ENCODE measurements at regions not wholly inside any gene's neighbourhood (a gene's known extent, or its start where the extent isn't known, plus 50 kb on each side); places are given as distances from the start of the nearest gene placed in this dataset.
"Not testable (repeated sequence)": the region's sequence is repeated elsewhere in the genome, so short reads cannot be mapped to it uniquely, and the experiment has no call there.

GRCh38 chr18:39311111-39311712, 1745.6 kb upstream of the CELF4 start:
- H3K27ac ChIP-seq (ENCODE audit: low read depth): no peak overlapping the region
- H3K4me1 ChIP-seq (ENCODE audit: insufficient read depth): no peaks in the 10 kb centered on the region
- no peak for DNase-seq (ENCODE audit: extremely low spot score)
- 92% methylated on average over 7 of the region's 7 CpGs for WGBS
- no peaks in the 10 kb centered on the region for H3K36me3 ChIP-seq (ENCODE audit: insufficient read depth)
- H3K4me3 ChIP-seq (ENCODE audit: low read depth, low read length): no peak overlapping the region

GRCh38 chr18:39308931-39309521, 1743.4 kb upstream of the CELF4 start:
- not testable (repeated sequence) for H3K36me3 ChIP-seq (ENCODE audit: insufficient read depth); H3K4me3 ChIP-seq (ENCODE audit: low read depth, low read length); DNase-seq (ENCODE audit: extremely low spot score); H3K27ac ChIP-seq (ENCODE audit: low read depth); H3K4me1 ChIP-seq (ENCODE audit: insufficient read depth)
- WGBS: 98% methylated on average over 36 of the region's 36 CpGs

- Histone ChIP-seq H3K4me1 (ENCODE audit: insufficient read depth) (no peaks in the 10 kb centered on the region), H3K36me3 (ENCODE audit: insufficient read depth) (no peaks in the 10 kb centered on the region), H3K27ac (ENCODE audit: low read depth) (no peak overlapping the region), H3K4me3 (ENCODE audit: low read depth, low read length) (no peak overlapping the region)
- DNase-seq (ENCODE audit: extremely low spot score): no peak
- WGBS: 90% methylated on average over 1 of the region's 1 CpG
Measured at GRCh38 chr18:39305766-39306165, 1740.2 kb upstream of the CELF4 start.

- no peak for DNase-seq (ENCODE audit: extremely low spot score)
- no peaks in the 10 kb centered on the region for H3K4me1 ChIP-seq (ENCODE audit: insufficient read depth)
- H3K27ac ChIP-seq (ENCODE audit: low read depth): no peak overlapping the region
- no peak overlapping the region for H3K4me3 ChIP-seq (ENCODE audit: low read depth, low read length)
- no peaks in the 10 kb centered on the region for H3K36me3 ChIP-seq (ENCODE audit: insufficient read depth)
Measured at GRCh38 chr18:39302481-39302880, 1736.9 kb upstream of the CELF4 start.

GRCh38 chr18:39299152-39299551, 1733.6 kb upstream of the CELF4 start:
- H3K4me1 ChIP-seq (ENCODE audit: insufficient read depth): no peaks in the 10 kb centered on the region
- no peak overlapping the region for H3K27ac ChIP-seq (ENCODE audit: low read depth)
- no peak overlapping the region for H3K4me3 ChIP-seq (ENCODE audit: low read depth, low read length)
- WGBS: 59% methylated on average over 4 of the region's 4 CpGs
- DNase-seq (ENCODE audit: extremely low spot score): no peak
- H3K36me3 ChIP-seq (ENCODE audit: insufficient read depth): no peaks in the 10 kb centered on the region

DNA sequence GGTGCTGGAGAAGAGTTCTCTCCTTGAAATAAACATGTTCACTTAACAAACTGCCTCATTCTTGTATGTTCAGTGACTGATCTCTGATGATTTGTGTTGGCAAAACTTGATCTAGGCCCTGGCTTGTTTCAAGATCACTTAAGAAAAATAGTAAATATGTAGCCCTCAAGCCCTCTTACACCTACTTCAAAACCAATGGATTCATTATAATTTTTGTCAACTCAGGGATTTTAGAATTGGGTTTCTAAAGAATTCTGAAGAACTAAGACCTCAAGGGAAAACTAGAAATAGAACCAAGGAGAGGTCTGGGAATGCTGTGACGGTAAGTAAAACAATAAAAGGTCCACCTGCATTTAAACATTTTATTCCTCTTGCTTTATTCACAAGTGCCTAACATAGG, 1731.6 kb upstream of the CELF4 start:
- WGBS: 96% methylated on average over 1 of the region's 1 CpG
- H3K4me3 ChIP-seq (ENCODE audit: low read depth, low read length): no peak overlapping the region
- no peak overlapping the region for H3K27ac ChIP-seq (ENCODE audit: low read depth)
- DNase-seq (ENCODE audit: extremely low spot score): no peak
- H3K4me1 ChIP-seq (ENCODE audit: insufficient read depth): no peaks in the 10 kb centered on the region
- no peaks in the 10 kb centered on the region for H3K36me3 ChIP-seq (ENCODE audit: insufficient read depth)

DNA sequence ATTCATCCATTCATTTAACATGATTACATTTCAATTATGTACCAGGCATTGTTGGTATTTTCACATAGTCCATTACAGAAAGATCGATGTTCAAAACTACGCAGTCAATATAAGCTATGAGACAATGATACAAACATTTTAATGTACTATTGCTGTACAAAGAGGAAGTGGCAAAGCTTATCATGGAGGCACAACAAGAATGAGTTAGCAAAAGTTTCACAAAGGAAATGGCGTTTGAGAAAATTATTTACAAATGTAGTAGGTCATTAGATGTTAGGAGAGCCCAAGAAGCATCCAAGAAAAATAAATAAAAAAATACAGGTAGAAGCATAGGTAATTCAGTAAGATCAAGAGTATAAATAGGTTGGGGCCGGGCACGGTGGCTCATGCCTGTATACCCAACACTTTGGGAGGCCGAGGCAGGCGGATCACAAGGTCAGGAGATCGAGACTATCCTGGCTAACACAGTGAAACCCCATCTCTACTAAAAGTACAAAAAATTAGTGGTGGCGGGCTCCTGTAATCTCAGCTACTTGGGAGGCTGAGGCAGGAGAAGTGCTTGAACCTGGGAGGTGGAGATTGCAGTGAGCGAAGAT, 1730.8 kb upstream of the CELF4 start:
- no peak for DNase-seq (ENCODE audit: extremely low spot score)
- no peak overlapping the region for H3K27ac ChIP-seq (ENCODE audit: low read depth)
- WGBS: 95% methylated on average over 10 of the region's 10 CpGs
- no peaks in the 10 kb centered on the region for H3K36me3 ChIP-seq (ENCODE audit: insufficient read depth)
- no peak overlapping the region for H3K4me3 ChIP-seq (ENCODE audit: low read depth, low read length)
- no peaks in the 10 kb centered on the region for H3K4me1 ChIP-seq (ENCODE audit: insufficient read depth)

- no peak for DNase-seq (ENCODE audit: extremely low spot score)
- Histone ChIP-seq H3K4me1 (ENCODE audit: insufficient read depth) (no peaks in the 10 kb centered on the region), H3K36me3 (ENCODE audit: insufficient read depth) (peaks cover 2% of the 10 kb centered on the region), H3K4me3 (ENCODE audit: low read depth, low read length) (no peak overlapping the region), H3K27ac (ENCODE audit: low read depth) (no peak overlapping the region)
Measured at GRCh38 chr18:39276764-39277163, 1711.2 kb upstream of the CELF4 start.

DNA sequence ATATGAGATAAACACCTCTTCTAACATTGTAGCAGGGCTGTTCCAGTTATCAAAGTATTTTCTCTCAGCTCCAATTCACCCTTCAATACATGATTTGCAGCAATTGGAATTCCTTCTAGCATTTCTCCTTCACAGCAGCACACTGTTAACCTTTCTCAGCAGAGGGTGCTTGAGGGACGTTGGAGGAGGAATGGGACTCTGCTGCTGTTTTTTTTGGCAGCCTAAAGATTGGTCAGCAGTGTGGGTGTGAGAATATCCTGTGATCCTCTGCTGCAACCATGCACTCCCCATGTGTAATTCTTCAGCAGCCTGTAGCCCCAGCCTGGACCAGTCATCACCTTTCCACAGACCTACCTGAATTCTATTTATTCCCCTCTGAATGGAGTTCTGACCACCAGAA, 1708.9 kb upstream of the CELF4 start:
- Histone ChIP-seq H3K27ac (ENCODE audit: low read depth) (no peak overlapping the region), H3K4me3 (ENCODE audit: low read depth, low read length) (no peak overlapping the region), H3K4me1 (ENCODE audit: insufficient read depth) (no peaks in the 10 kb centered on the region), H3K36me3 (ENCODE audit: insufficient read depth) (peaks cover under 1% of the 10 kb centered on the region)
- no peak for DNase-seq (ENCODE audit: extremely low spot score)
- WGBS: 47% methylated on average over 1 of the region's 1 CpG

- no peak for DNase-seq (ENCODE audit: extremely low spot score)
- Histone ChIP-seq H3K27ac (ENCODE audit: low read depth) (no peak overlapping the region), H3K36me3 (ENCODE audit: insufficient read depth) (no peaks in the 10 kb centered on the region), H3K4me1 (ENCODE audit: insufficient read depth) (no peaks in the 10 kb centered on the region), H3K4me3 (ENCODE audit: low read depth, low read length) (no peak overlapping the region)
- WGBS: 96% methylated on average over 1 of the region's 1 CpG
Measured at GRCh38 chr18:39272230-39272629, 1706.6 kb upstream of the CELF4 start.

- DNase-seq (ENCODE audit: extremely low spot score): no peak
- 91% methylated on average over 4 of the region's 4 CpGs for WGBS
- H3K36me3 ChIP-seq (ENCODE audit: insufficient read depth): no peaks in the 10 kb centered on the region
- H3K4me3 ChIP-seq (ENCODE audit: low read depth, low read length): no peak overlapping the region
- H3K4me1 ChIP-seq (ENCODE audit: insufficient read depth): no peaks in the 10 kb centered on the region
- no peak overlapping the region for H3K27ac ChIP-seq (ENCODE audit: low read depth)
Measured at GRCh38 chr18:39271654-39272053, 1706.1 kb upstream of the CELF4 start.

DNA sequence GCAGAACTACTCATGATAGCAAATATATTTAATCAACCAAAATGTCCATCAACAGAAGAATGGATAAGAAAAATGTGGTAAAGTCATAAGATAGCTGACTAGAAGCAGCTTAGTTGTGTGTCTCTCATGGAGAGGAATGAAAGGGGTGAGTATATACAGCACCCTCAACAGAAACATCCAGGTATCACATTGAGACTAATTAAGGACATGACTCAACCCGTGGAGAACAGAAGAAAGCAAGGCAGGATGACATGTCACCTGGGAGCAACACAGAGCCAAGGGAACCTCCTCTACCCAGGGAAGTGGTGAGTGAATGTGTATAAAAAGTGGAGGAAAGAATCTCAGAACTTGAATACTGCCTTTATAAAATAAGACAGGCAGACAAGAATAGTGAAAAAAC, 1695.0 kb upstream of the CELF4 start:
- H3K27ac ChIP-seq (ENCODE audit: low read depth): no peak overlapping the region

DNA sequence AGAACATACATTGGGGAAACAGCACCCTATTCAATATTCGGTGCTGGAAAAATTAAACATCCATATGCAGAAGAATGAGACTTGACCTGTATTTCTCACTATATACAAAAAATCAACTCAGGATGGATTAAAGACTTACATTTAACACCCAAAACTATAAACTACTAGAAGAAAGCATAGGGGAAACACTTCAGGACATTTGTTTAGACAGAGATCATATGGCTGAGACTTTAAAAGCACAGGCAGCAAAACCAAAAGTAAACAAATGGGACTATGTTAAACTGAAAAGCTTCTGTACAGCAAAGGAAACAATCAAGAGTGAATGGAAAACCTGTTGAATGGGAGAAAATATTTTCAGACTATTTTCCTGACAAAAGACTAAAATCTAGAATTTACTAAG, 1694.1 kb upstream of the CELF4 start:
- Histone ChIP-seq H3K27ac (ENCODE audit: low read depth) (no peak overlapping the region), H3K36me3 (ENCODE audit: insufficient read depth) (no peaks in the 10 kb centered on the region), H3K4me1 (ENCODE audit: insufficient read depth) (no peaks in the 10 kb centered on the region), H3K4me3 (ENCODE audit: low read depth, low read length) (no peak overlapping the region)
- 54% methylated on average over 1 of the region's 1 CpG for WGBS
- no peak for DNase-seq (ENCODE audit: extremely low spot score)

More for the DNA sequence above, 1695.0 kb upstream of the CELF4 start:
- Histone ChIP-seq H3K4me3 (ENCODE audit: low read depth, low read length) (no peak overlapping the region), H3K36me3 (ENCODE audit: insufficient read depth) (no peaks in the 10 kb centered on the region), H3K4me1 (ENCODE audit: insufficient read depth) (no peaks in the 10 kb centered on the region)
- WGBS: 86% methylated on average over 1 of the region's 1 CpG
- DNase-seq (ENCODE audit: extremely low spot score): no peak

DNA sequence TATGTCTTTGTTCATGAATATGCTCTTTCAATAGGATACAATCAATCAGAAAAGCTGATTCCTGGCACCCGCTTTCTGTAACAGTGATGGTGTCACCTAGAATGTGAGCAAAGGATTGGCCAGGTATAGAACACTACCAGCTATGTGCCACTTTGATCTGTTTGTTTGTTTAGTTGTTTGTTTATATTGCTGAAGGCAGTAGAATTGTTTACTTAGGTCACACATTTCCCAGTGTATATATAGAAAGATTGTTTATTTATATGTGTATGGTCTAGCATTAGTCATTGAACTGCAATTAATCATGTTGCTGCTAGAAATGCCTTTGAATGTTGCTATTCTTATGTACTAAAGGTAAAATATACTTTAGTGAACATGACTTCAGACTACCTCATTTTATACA, 1678.6 kb upstream of the CELF4 start:
- WGBS: 100% methylated on average over 1 of the region's 1 CpG

More for the DNA sequence above, 1678.6 kb upstream of the CELF4 start:
- Histone ChIP-seq H3K4me3 (ENCODE audit: low read depth, low read length) (no peak overlapping the region), H3K27ac (ENCODE audit: low read depth) (no peak overlapping the region), H3K36me3 (ENCODE audit: insufficient read depth) (no peaks in the 10 kb centered on the region), H3K4me1 (ENCODE audit: insufficient read depth) (no peaks in the 10 kb centered on the region)
- no peak for DNase-seq (ENCODE audit: extremely low spot score)
